ENCODE measurements at regions not wholly inside any gene's neighbourhood (a gene's known extent, or its start where the extent isn't known, plus 50 kb on each side); places are given as distances from the start of the nearest gene placed in this dataset.
A peak's percentile ranks its signal among the peaks of the same experiment; 100 is the strongest.
"Not testable (repeated sequence)": the region's sequence is repeated elsewhere in the genome, so short reads cannot be mapped to it uniquely, and the experiment has no call there.

GRCh38 chr7:92909686-92910475 lies 73.5 kb upstream of the CDK6 start:
- no peak for DNase-seq

DNA sequence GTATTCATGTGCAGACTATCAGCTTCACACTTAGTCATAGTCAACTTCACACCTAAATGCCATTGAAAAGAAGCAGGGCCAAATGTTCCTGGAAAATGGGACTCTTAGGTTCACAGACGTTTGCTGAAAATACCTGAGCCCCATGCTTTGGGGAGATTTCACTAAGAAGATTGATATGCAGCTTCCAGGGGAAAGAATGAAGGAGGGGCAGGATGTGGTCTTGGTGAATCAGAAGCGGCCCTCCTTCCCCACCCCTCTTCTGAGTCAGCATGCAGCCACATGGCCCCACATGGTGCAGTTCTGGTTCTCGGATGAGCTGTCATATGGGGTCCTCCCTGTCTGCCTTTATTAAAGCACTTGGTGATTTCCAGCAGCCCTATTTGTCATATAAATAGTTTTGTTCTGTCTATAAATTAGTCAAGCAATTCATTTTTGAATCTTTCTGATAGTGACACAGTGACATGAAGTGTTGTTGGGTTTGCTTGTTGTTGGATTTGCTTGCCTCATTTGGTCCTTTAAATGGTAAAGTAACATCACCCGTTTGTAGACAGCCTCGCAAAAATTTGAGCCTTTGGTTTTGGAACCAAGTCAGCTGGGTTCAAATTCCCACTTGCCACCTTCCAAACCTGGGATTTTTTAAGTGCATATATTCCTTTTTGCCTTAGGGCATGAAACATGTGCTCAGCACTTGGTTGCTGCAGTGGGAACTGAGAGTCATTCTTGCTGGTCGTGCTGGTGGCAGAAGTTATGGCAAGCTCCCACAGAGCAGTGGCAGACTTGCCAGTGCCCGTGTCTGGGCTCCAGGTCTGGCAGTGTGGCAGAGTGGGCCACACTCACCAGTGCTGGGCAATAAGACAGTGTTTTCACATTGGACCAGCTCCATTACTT lies 68.1 kb upstream of the CDK6 start:
- DNase-seq: peak; percentile 89

GRCh38 chr7:92898798-92899197 lies 62.4 kb upstream of the CDK6 start:
- DNase-seq: no peak

DNA sequence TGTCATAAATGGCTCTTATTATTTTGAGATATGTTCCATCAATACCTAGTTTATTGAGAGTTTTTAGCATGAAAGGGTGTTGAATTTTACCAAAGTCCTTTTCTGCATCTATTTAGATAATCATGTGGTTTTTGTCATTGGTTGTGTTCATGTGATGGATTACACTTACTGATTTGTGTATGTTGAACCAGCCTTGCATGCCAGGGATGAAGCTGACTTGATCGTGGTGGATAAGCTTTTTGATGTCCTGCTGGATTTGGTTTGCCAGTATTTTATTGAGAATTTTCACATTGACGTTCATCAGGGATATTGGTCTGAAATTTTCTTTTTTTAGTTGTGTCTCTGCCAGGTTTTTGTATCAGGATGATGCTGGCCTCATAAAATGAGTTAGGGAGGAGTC lies 58.5 kb upstream of the CDK6 start:
- not testable (repeated sequence) for DNase-seq

GRCh38 chr7:92889081-92889480 lies 52.7 kb upstream of the CDK6 start:
- no peak for DNase-seq
